T-helper 1 cell treated with Interleukin-12 subunit alpha and Interleukin-12 subunit beta and Interleukin-4 antibody, amounts not matched to agents 30 μg/mL and 1 μg/mL, for 36 hours (primary cell): ENCODE measurements at regions not wholly inside any gene's neighbourhood (a gene's known extent, or its start where the extent isn't known, plus 50 kb on each side); places are given as distances from the start of the nearest gene placed in this dataset.

Experiments
- H3K27ac Mint-ChIP-seq: one replicate; pipeline ENCODE4 v1.8.0; 2021; ENCODE audit warnings: mild to moderate bottlenecking, mixed read lengths
- H3K27me3 Mint-ChIP-seq: one replicate; pipeline ENCODE4 v1.8.0; 2021; ENCODE audit warnings: low read depth, mixed read lengths
- H3K36me3 Mint-ChIP-seq: one replicate; pipeline ENCODE4 v1.8.0; 2021; ENCODE audit warnings: low read depth, mixed read lengths
- H3K4me1 Mint-ChIP-seq: one replicate; pipeline ENCODE4 v1.8.0; 2021; ENCODE audit warnings: low read depth, mixed read lengths
- H3K4me3 Mint-ChIP-seq: one replicate; pipeline ENCODE4 v1.8.0; 2021; ENCODE audit warnings: mild to moderate bottlenecking, moderate library complexity, mixed read lengths
- H3K9me3 Mint-ChIP-seq: one replicate; pipeline ENCODE4 v1.8.0; 2021; ENCODE audit warnings: mixed read lengths

GRCh38 chr6:68468244-68468884 lies 166.7 kb upstream of the ADGRB3 start:
- no peak overlapping the region for H3K4me3 Mint-ChIP-seq
- H3K9me3 Mint-ChIP-seq, result no peaks in the 10 kb centered on the region
- no peaks in the 10 kb centered on the region for H3K36me3 Mint-ChIP-seq

GRCh38 chr6:68458447-68458846 lies 176.6 kb upstream of the ADGRB3 start:
- no peak overlapping the region for H3K27ac Mint-ChIP-seq
- no peaks in the 10 kb centered on the region for H3K36me3 Mint-ChIP-seq
- peaks cover 16% of the 10 kb centered on the region for H3K9me3 Mint-ChIP-seq
- no peaks in the 10 kb centered on the region for H3K27me3 Mint-ChIP-seq
- H3K4me1 Mint-ChIP-seq, result no peaks in the 10 kb centered on the region
- H3K4me3 Mint-ChIP-seq, result no peak overlapping the region

More at GRCh38 chr6:68468244-68468884, 166.7 kb upstream of the ADGRB3 start:
- Mint-ChIP-seq H3K27me3 (no peaks in the 10 kb centered on the region), H3K4me1 (no peaks in the 10 kb centered on the region), H3K27ac (no peak overlapping the region)

GRCh38 chr6:68447112-68447511 lies 188.0 kb upstream of the ADGRB3 start:
- Mint-ChIP-seq H3K36me3 (no peaks in the 10 kb centered on the region), H3K27me3 (no peaks in the 10 kb centered on the region), H3K9me3 (peaks cover 4% of the 10 kb centered on the region), H3K27ac (no peak overlapping the region), H3K4me3 (no peak overlapping the region), H3K4me1 (no peaks in the 10 kb centered on the region)

- Mint-ChIP-seq H3K36me3 (no peaks in the 10 kb centered on the region), H3K27me3 (no peaks in the 10 kb centered on the region), H3K9me3 (no peaks in the 10 kb centered on the region), H3K27ac (no peak overlapping the region), H3K4me1 (no peaks in the 10 kb centered on the region), H3K4me3 (no peak overlapping the region)
Observed at GRCh38 chr6:68445926-68446325, 189.2 kb upstream of the ADGRB3 start.

- H3K4me3 Mint-ChIP-seq, result no peak overlapping the region
- H3K27me3 Mint-ChIP-seq, result no peaks in the 10 kb centered on the region
- H3K36me3 Mint-ChIP-seq, result no peaks in the 10 kb centered on the region
- no peak overlapping the region for H3K27ac Mint-ChIP-seq
- H3K9me3 Mint-ChIP-seq, result no peaks in the 10 kb centered on the region
- no peaks in the 10 kb centered on the region for H3K4me1 Mint-ChIP-seq
Observed at GRCh38 chr6:68443704-68444103, 191.4 kb upstream of the ADGRB3 start.

GRCh38 chr6:68427630-68428029 lies 207.5 kb upstream of the ADGRB3 start:
- no peaks in the 10 kb centered on the region for H3K27me3 Mint-ChIP-seq

GRCh38 chr6:68410021-68410420 lies 225.1 kb upstream of the ADGRB3 start:
- Mint-ChIP-seq H3K27ac (no peak overlapping the region), H3K36me3 (no peaks in the 10 kb centered on the region), H3K4me3 (no peak overlapping the region), H3K4me1 (no peaks in the 10 kb centered on the region), H3K9me3 (no peaks in the 10 kb centered on the region), H3K27me3 (no peaks in the 10 kb centered on the region)

More at GRCh38 chr6:68427630-68428029, 207.5 kb upstream of the ADGRB3 start:
- Mint-ChIP-seq H3K4me1 (no peaks in the 10 kb centered on the region), H3K27ac (no peak overlapping the region), H3K4me3 (no peak overlapping the region), H3K9me3 (peaks cover 6% of the 10 kb centered on the region), H3K36me3 (no peaks in the 10 kb centered on the region)

- H3K4me1 Mint-ChIP-seq, result no peaks in the 10 kb centered on the region
- no peak overlapping the region for H3K27ac Mint-ChIP-seq
- peaks cover 11% of the 10 kb centered on the region for H3K9me3 Mint-ChIP-seq
- no peak overlapping the region for H3K4me3 Mint-ChIP-seq
- H3K36me3 Mint-ChIP-seq, result no peaks in the 10 kb centered on the region
- no peaks in the 10 kb centered on the region for H3K27me3 Mint-ChIP-seq
Observed at GRCh38 chr6:68400396-68400795, 234.7 kb upstream of the ADGRB3 start.

- Mint-ChIP-seq H3K4me3 (no peak overlapping the region), H3K4me1 (no peaks in the 10 kb centered on the region), H3K27me3 (no peaks in the 10 kb centered on the region), H3K27ac (no peak overlapping the region), H3K9me3 (peaks cover 4% of the 10 kb centered on the region), H3K36me3 (no peaks in the 10 kb centered on the region)
Observed at GRCh38 chr6:68391953-68392352, 243.1 kb upstream of the ADGRB3 start.

- H3K36me3 Mint-ChIP-seq, result no peaks in the 10 kb centered on the region
- no peaks in the 10 kb centered on the region for H3K9me3 Mint-ChIP-seq
- no peak overlapping the region for H3K4me3 Mint-ChIP-seq
- no peaks in the 10 kb centered on the region for H3K27me3 Mint-ChIP-seq
- H3K27ac Mint-ChIP-seq, result no peak overlapping the region
- no peaks in the 10 kb centered on the region for H3K4me1 Mint-ChIP-seq
Observed at GRCh38 chr6:68372991-68373390, 262.1 kb upstream of the ADGRB3 start.

GRCh38 chr6:68368845-68369244 lies 266.2 kb upstream of the ADGRB3 start:
- Mint-ChIP-seq H3K9me3 (peaks cover 8% of the 10 kb centered on the region), H3K4me3 (no peak overlapping the region), H3K27me3 (no peaks in the 10 kb centered on the region), H3K36me3 (no peaks in the 10 kb centered on the region), H3K4me1 (no peaks in the 10 kb centered on the region), H3K27ac (no peak overlapping the region)

GRCh38 chr6:68364271-68364805 lies 270.7 kb upstream of the ADGRB3 start:
- H3K9me3 Mint-ChIP-seq, result peaks cover 15% of the 10 kb centered on the region
- no peaks in the 10 kb centered on the region for H3K4me1 Mint-ChIP-seq
- no peak overlapping the region for H3K27ac Mint-ChIP-seq
- no peak overlapping the region for H3K4me3 Mint-ChIP-seq
- no peaks in the 10 kb centered on the region for H3K27me3 Mint-ChIP-seq
- H3K36me3 Mint-ChIP-seq, result no peaks in the 10 kb centered on the region

GRCh38 chr6:68343901-68344300 lies 291.2 kb upstream of the ADGRB3 start:
- Mint-ChIP-seq H3K4me1 (no peaks in the 10 kb centered on the region), H3K27me3 (no peaks in the 10 kb centered on the region), H3K36me3 (no peaks in the 10 kb centered on the region), H3K9me3 (no peaks in the 10 kb centered on the region), H3K4me3 (no peak overlapping the region), H3K27ac (no peak overlapping the region)

GRCh38 chr6:68342286-68342685 lies 292.8 kb upstream of the ADGRB3 start:
- Mint-ChIP-seq H3K27me3 (no peaks in the 10 kb centered on the region), H3K4me1 (no peaks in the 10 kb centered on the region), H3K27ac (no peak overlapping the region), H3K4me3 (no peak overlapping the region), H3K9me3 (no peaks in the 10 kb centered on the region), H3K36me3 (no peaks in the 10 kb centered on the region)

- Mint-ChIP-seq H3K27ac (no peak overlapping the region), H3K36me3 (no peaks in the 10 kb centered on the region), H3K9me3 (no peaks in the 10 kb centered on the region), H3K27me3 (no peaks in the 10 kb centered on the region), H3K4me1 (no peaks in the 10 kb centered on the region), H3K4me3 (no peak overlapping the region)
Observed at GRCh38 chr6:68339488-68340131, 295.5 kb upstream of the ADGRB3 start.
